ENCODE measurements at regions not wholly inside any gene's neighbourhood (a gene's known extent, or its start where the extent isn't known, plus 50 kb on each side); places are given as distances from the start of the nearest gene placed in this dataset.

- DNase-seq, result no peak
These were observed 293.8 kb upstream of the SEMA3D start for GRCh38 chr7:85480666-85481065.

DNA sequence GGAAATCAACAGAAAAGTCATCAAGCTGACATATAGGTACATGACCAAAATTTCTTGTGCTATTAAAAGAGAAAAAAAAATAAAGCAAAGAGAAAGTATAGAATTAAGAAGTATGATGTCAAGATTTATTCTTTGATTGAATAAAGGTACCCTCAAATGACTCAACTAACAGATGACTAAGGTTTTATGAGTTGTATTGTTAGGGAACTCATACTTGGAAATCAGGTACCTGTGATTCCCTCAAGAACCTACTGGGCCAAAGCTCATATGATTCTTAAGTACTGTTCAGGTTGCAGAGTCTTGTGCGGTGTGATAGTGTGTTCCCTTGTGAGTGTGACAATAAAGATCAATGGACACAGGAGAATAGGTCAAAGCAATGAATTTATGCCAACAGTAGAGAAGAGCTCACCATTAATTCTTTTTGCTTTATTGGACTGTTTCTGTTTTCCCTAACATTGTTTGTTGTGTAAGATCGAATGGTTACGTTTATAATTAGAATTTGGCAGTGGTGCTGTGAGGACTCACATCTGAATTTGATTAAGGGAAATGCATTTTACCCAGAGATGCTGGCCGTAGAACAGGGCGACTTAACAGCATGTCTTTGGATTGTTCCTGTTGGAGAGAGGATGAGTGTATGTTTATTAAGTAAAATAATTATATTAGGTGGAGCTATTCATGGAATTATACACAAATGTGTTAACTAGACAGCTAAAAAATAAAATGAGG, 293.2 kb upstream of the SEMA3D start:
- DNase-seq, result no peak

- no peak for DNase-seq
These were observed 291.7 kb upstream of the SEMA3D start for GRCh38 chr7:85478530-85478929.

DNA sequence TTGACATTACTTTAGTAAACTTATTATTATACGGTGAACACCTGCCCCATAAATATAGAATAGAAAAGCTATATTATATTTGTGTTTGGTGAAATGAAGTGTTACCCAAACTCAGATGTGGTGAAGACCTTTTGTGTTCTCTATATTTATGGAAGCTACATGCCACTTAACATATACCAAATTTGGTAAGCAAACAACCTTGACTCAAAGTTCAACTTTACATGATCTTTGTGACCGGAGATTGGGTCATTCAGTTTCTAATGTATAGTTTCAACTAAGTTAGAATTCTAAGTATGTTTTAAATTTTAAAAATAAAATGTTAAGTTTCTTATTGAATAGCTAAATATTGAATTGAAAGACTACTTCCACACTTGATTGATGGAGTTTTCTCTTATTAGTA, 288.6 kb upstream of the SEMA3D start:
- no peak for DNase-seq

DNA sequence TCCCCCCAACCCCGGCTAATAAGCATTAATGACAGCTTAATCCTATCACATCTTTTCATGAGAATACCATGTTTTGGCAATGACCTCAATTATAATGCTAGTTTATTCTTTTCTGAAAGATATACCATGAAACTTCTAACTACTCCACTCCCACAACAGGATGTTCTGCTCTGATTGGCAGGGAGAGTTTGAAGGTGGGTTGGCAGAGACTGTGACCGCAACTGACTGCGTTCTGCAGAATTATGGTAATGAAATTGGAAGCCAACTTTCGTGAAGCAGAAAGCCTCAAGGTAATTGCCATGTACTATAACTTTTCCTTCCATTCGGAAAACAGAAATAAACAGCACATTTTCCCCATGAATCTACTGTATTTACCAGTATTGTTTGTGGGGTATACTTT, 288.2 kb upstream of the SEMA3D start:
- DNase-seq, result no peak

DNA sequence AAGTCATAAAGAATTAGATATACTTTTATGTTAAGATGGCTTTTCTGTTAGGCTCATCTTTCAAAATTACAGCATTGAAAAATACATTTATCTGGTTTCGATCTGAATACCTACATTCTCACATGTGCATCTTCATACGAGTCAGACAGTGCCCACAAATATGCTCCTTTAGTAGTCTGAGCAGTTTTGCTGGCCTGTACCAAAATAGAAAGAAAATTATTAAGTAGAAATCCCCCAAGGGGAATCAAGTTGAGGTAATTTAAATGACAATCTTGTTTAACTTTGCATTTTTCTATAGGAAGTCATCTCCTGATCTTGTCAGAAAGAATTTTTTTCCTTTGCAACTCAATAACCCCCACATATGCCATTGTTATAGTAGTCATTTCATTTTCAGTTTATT, 287.4 kb upstream of the SEMA3D start:
- DNase-seq, result no peak

DNA sequence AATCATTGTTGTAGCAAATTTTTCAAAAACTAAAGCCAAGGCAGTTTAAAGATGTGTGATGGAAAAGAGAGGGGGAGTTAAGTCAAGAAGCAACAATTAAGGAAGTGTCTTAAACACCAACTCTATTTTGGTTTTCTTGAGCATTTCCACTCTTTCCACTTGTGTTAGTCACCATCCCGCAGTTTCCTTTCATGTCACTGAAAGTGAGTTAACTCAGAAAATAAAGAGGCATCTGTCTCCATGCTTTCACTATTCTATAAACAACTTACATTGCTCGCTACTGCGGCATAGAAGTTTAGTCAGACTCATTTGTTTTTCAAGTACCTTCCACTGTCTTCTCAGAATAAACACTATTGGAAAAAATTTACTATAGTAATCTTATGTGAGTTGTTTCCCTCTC, 284.9 kb upstream of the SEMA3D start:
- no peak for DNase-seq

DNA sequence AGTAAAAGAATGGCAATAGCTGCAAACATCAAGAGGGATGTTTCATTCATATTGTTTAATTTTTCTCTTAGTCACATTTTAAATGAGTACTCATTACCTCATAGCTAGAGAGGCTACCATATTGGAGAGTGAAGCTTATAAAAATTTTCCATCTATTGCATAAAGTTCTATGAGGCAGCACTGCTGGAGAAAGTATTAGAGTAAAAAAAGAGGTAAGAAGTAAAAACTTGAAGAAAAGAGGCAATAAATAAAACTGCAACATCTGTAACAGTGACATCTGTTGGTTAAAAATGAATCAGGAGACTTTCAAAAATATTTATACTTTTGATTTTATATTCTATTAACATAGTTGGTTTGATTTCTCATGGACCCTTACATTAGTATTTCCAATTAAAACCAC, 284.5 kb upstream of the SEMA3D start:
- DNase-seq, result no peak

- DNase-seq, result no peak
These were observed 282.7 kb upstream of the SEMA3D start for GRCh38 chr7:85469446-85470010.

- DNase-seq, result no peak
These were observed 277.3 kb upstream of the SEMA3D start for GRCh38 chr7:85464042-85464651.

GRCh38 chr7:85462671-85463070, 275.8 kb upstream of the SEMA3D start:
- no peak for DNase-seq

DNA sequence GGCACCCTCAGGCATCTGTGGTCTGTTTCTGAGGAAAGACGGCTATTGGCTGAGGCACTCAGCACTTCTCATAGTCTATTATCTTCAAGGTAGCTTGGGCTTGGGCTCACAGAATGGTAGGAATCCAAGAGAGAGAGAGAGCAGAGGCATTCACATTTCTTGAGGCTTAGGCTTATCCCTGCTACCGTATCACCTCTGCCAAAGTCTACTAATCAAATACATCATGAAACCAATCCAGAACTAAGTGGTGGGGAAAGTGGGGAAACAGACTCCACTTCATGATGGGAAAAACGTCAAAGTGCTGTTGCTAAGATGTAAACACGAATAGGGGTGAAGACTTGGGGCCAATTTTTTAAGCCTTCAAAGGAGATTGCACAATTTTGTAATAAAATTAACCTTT, 271.1 kb upstream of the SEMA3D start:
- no peak for DNase-seq

- DNase-seq, result no peak
These were observed 269.4 kb upstream of the SEMA3D start for GRCh38 chr7:85456254-85456653.

DNA sequence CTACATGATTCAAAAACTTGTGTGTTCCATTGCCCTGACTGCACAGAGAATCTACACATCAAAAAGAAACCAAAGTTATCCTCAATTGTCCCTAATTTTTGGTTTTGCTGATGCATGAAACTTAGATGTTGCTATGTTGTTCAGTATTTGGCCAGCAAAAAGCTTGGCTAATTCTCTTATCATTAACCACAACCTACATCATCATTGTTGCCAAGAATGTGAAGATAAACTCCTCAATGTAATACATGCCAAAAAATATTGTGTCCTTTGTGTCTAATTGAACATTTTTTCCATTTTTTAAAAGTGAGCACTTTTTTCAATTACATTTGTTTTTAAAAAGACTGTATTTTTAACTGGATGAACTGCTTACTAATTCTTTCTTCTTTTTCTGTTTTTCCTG, 268.0 kb upstream of the SEMA3D start:
- DNase-seq, result no peak

DNA sequence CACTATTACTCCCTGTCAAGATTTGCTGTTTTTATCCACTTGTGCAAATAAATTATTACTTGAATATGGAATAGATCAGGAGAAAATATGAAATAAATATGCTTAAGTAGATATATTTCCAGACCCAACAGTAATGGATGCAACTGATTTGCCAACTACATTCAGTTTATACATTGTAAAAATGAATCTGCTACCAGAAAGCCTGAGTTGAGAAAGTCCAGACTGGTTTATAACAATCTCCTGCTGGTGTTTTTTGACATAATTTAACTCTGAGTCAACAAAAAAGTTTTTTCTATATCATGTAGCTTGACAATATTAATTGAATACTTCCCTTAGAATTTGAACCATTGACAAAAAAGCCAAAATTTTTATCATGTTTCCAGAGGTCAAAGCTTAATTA, 265.8 kb upstream of the SEMA3D start:
- DNase-seq, result no peak

DNA sequence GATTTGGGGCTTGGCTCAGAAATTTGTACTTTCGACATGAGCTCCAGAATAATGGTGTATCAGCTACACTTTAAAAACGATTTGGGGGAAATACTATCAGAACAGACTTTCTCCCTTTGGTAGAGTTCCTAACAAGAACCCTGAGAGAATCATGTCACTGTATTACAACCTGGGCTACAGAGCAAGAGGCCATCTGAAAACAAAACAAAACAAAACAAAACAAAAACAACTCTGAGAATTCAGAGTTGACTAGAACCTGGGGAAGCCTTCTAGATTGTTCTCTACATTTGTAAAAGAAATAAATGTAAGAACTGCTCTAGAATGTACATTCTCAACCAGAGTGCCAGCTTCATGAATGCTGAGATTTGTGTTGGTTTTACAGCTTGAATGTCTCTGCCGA, 262.6 kb upstream of the SEMA3D start:
- no peak for DNase-seq

DNA sequence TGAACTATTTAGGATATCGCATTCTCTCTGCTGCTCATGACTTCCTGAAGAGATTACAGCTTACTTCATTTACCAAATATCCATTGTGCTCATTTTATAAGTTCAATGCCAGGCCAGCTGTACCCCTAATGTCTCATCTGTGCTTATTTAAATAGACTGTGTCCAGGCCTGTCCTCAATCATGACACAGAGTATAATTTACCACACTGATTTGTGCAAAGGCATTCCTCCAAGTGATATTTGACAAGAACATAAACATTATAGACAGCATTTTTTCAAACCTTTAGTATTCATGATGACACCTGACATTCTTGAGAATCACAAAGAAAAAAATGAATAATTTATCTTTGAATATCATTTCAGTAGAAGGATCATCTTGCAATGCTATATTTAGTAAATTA, 260.1 kb upstream of the SEMA3D start:
- no peak for DNase-seq

DNA sequence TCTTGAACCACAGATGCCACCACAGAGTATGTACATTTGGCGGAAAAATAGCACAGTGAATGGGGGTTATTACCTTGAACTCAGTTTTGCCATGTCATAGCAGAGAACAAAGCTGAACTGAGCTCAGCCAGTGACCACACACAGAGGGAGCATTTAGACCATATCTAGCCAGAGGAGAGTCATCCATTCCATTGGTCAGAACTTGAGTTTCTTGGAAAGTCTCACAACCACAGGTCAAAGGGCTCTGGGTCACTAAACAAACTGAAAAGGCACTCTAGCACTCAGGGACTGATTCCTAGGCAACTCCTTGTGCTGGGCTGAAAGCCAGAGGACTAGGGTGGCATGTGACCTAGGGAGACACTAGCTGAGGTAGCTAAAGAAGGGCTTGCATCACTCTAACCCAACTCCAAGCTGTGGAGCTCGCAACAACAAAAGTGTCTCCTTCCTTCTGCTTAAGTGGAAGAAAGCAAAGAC, 239.7 kb upstream of the SEMA3D start:
- DNase-seq, result peak in 5 of 14 donors; percentile 6 to 45 (median 21)

DNA sequence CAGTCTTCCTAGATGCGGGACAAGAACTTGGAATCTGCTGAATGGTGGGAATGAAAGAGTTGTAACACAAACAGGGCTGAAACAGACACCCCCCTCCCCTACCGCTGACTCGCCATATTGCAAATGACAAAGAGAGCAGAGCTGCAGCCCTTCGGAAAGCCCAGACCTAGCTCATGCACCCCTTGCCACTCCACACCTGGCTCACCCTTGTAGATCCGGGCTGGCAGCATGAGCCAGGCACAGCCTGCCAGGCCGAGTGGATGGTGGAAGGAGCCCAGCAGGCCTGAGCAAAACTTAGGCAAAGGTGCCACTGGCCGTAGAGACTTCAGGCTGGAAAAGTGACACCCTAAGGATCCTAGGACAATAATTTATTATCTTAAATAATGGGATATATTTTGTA, 237.4 kb upstream of the SEMA3D start:
- DNase-seq, result no peak

DNA sequence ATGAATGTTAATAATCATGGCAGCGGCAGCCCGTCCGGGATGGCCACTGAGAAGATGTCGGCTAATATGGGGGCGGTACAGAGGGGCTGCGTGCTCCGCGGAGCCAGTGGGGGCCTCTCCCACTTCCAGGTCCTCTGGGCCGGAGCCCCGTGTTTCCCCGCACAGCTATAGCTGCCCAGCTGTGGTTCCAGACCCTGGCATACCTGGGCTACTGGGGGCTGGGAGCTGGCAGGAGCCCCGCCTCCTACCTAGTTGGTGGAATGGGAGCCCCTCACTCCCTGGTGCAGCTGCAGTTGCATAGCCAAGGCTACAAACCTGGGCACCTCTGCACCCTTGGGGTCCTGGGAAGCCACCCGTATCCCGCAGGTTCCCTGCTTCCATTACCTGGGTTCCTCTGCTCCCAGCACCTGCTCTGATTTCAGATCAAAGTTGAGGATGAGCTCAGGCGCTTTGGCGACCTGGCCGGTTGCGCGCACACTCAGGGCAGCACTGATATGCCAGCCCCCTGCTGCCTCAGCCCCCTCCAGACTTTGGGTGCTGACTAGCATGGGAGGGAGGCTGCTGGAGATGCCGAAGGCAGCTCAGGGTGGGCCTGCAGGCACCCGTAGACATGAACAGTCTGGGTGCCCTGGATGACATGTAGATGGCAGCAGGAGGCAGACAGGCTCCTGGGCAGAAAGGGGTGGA, 236.5 kb upstream of the SEMA3D start:
- DNase-seq, result no peak

DNA sequence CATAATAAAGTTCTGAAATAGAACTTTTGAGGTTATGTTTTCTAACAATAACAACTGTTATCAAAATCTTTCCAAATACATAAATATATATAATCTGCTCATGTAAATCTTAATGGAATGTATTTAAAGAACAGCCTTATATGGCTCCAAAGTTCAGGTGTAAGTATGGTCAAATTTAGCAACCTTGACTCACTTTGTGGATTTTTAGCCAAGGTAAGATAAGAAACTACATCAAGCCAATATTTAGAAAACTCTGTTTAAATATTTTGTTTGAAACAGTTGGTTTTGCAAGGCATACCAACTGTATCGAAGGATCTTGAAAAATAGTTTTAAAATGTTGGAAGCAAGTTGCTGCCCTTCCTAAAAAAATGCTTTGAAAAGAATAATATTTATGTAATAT, 228.9 kb upstream of the SEMA3D start:
- no peak for DNase-seq

GRCh38 chr7:85413718-85414117, 226.9 kb upstream of the SEMA3D start:
- no peak for DNase-seq

GRCh38 chr7:85412912-85413311, 226.1 kb upstream of the SEMA3D start:
- DNase-seq, result no peak

GRCh38 chr7:85407391-85407790, 220.5 kb upstream of the SEMA3D start:
- DNase-seq, result no peak

Data from C1 segment of cervical spinal cord (tissue), 14 donors.